GM12865 (cell line): ENCODE measurements at regions not wholly inside any gene's neighbourhood (a gene's known extent, or its start where the extent isn't known, plus 50 kb on each side); places are given as distances from the start of the nearest gene placed in this dataset.

Source experiments
- DNase-seq: peaks from one replicate; pipeline ENCODE4 v3.0.0; 2010; ENCODE audit warnings: low read depth
- H3K4me3 ChIP-seq: 2 replicates; pipeline ENCODE4 v1.5.1; 2011; ENCODE audit warnings: mild to moderate bottlenecking, low read depth, low read length, control low read depth
- TF ChIP-seq, protein P1 (sequence below): IDR thresholded peaks from 2 replicates; pipeline ENCODE4 v1.5.1; 2011; ENCODE audit warnings: low read length, control low read depth, low read depth, inconsistent platforms; ENCODE audit not compliant: insufficient read depth; ENCODE audit errors: missing control alignments

- DNase-seq: no peak
Observed at GRCh38 chr2:21757805-21758430, 634.1 kb downstream of the TDRD15 start.

DNA sequence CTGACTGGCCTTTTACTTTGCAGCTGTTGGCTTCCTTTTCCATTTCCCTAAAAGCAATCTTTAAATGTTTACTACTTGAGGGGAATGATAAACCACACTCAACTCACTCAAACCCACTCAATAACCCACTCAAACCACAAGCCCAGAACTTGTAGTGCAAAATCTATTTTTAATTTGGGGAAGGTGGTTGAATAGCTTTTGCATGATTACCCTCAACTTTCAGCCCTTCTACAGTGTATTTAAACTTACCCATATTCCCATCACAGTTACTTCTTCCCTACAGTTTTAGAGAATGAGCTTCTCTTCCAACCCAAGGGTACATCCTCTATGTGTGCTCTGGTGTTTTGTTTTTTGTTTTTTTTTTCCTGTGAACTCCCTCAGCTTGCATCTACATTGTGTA lies 636.1 kb downstream of the TDRD15 start:
- TF ChIP-seq, protein P1, sequence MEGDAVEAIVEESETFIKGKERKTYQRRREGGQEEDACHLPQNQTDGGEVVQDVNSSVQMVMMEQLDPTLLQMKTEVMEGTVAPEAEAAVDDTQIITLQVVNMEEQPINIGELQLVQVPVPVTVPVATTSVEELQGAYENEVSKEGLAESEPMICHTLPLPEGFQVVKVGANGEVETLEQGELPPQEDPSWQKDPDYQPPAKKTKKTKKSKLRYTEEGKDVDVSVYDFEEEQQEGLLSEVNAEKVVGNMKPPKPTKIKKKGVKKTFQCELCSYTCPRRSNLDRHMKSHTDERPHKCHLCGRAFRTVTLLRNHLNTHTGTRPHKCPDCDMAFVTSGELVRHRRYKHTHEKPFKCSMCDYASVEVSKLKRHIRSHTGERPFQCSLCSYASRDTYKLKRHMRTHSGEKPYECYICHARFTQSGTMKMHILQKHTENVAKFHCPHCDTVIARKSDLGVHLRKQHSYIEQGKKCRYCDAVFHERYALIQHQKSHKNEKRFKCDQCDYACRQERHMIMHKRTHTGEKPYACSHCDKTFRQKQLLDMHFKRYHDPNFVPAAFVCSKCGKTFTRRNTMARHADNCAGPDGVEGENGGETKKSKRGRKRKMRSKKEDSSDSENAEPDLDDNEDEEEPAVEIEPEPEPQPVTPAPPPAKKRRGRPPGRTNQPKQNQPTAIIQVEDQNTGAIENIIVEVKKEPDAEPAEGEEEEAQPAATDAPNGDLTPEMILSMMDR: no peak
- H3K4me3 ChIP-seq: no peak overlapping the region
- no peak for DNase-seq

More at GRCh38 chr2:21757805-21758430, 634.1 kb downstream of the TDRD15 start:
- TF ChIP-seq, protein P1: no peak
- H3K4me3 ChIP-seq: no peak overlapping the region

DNA sequence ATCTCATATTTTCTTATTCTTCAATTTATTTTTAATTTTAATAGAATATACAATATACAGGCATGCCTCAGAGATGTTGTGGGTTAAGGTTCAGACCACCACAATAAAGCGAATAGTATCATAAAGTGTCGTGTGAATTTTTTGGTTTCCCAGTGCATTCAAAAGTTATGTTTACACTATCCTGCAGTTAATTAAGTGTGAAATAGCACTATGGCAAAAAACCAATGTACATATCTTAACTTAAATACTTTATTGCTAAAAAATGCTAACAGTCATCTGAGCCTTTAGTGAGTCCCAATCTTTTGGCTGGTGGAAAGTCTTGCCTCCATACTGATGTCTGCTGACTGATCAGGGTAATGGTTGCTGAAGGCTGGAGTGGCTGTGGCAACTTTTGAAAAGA lies 637.6 kb downstream of the TDRD15 start:
- TF ChIP-seq, protein P1: no peak
- no peak for DNase-seq
- no peak overlapping the region for H3K4me3 ChIP-seq

- TF ChIP-seq, protein P1: no peak
- DNase-seq: no peak
- no peak overlapping the region for H3K4me3 ChIP-seq
Observed at GRCh38 chr2:21763501-21763900, 639.7 kb downstream of the TDRD15 start.

- TF ChIP-seq, protein P1: no peak
- no peak for DNase-seq
- H3K4me3 ChIP-seq: no peak overlapping the region
Observed at GRCh38 chr2:21770787-21771186, 647.0 kb downstream of the TDRD15 start.

GRCh38 chr2:21772624-21773023 lies 648.9 kb downstream of the TDRD15 start:
- H3K4me3 ChIP-seq: no peak overlapping the region
- TF ChIP-seq, protein P1: no peak
- no peak for DNase-seq

DNA sequence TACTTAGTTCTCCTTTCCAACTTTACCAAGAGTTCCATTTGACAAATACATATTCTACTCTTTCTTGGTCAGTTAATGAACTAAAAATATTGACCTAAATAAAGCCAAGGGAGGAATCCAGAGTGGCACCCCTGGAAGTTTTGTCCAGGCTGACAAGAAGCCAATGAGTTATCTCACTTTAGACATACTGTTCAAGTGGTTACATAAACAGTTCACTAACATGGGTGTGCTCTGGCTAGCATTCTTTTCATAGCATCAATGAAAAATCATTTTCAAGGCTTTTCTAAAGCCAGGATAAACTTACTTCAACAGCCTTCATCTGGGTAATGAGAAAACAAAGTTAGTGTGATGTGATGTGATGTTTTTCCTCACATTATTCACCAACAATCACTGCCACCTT lies 649.4 kb downstream of the TDRD15 start:
- H3K4me3 ChIP-seq: no peak overlapping the region
- TF ChIP-seq, protein P1: no peak
- no peak for DNase-seq
